ENCODE measurements at regions not wholly inside any gene's neighbourhood (a gene's known extent, or its start where the extent isn't known, plus 50 kb on each side); places are given as distances from the start of the nearest gene placed in this dataset.

DNA sequence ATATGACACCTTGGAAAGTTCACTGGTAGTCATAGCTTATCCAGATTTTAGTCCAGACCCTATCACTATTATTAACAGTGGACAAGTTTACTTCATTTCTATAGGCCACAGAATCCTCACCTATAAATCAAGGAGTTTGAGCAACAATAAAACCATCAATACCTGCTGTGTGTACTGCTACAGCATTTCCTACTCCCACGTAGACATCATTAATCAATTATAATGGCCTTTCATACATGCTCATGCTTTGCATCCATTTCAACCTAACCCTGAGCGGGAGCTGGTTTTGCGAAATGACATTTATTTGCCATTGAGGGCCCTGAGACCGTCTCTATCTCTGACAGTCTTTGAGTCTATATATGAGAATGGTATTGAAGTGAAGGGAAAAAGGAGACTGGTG lies 312.3 kb downstream of the FAT3 start:
- TF ChIP-seq EZH2 (IDR thresholded peaks at IDR 0.05; ENCODE audit: borderline replicate concordance, low read depth, low read length, severe bottlenecking) = no peak
- TF ChIP-seq, protein P1, sequence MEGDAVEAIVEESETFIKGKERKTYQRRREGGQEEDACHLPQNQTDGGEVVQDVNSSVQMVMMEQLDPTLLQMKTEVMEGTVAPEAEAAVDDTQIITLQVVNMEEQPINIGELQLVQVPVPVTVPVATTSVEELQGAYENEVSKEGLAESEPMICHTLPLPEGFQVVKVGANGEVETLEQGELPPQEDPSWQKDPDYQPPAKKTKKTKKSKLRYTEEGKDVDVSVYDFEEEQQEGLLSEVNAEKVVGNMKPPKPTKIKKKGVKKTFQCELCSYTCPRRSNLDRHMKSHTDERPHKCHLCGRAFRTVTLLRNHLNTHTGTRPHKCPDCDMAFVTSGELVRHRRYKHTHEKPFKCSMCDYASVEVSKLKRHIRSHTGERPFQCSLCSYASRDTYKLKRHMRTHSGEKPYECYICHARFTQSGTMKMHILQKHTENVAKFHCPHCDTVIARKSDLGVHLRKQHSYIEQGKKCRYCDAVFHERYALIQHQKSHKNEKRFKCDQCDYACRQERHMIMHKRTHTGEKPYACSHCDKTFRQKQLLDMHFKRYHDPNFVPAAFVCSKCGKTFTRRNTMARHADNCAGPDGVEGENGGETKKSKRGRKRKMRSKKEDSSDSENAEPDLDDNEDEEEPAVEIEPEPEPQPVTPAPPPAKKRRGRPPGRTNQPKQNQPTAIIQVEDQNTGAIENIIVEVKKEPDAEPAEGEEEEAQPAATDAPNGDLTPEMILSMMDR (IDR thresholded peaks at IDR 0.05; ENCODE audit: borderline replicate concordance, extremely low read depth, low read length, poor library complexity, severe bottlenecking) = no peak
